H1 (cell line): ENCODE measurements at regions not wholly inside any gene's neighbourhood (a gene's known extent, or its start where the extent isn't known, plus 50 kb on each side); places are given as distances from the start of the nearest gene placed in this dataset.

Experiments used
- CTCF ChIA-PET: fragments of 300-600 bp; sonication (Branson Sonifier 250); formaldehyde crosslinking; loops from one replicate; lab custom pipeline; 2021; ENCODE audit not compliant: partially characterized antibody; lab: Charles Lee
- POLR2A ChIA-PET: fragments of 300-600 bp; sonication (Branson Sonifier 250); formaldehyde crosslinking; loops from one replicate; lab custom pipeline; 2021; ENCODE audit warnings: inconsistent platforms; ENCODE audit not compliant: partially characterized antibody; lab: Charles Lee
- DNase-seq, 2 experiments: peaks; one replicate each; pipeline versions ENCODE4 v3.0.0 to v3.0.0-alpha.2; 2010 to 2022; ENCODE audit warnings: low spot score in 2 of 2, low read depth in 1 of 2, mixed read lengths in 1 of 2
- FAIRE-seq: peaks from 2 replicates; lab custom pipeline; 2011; peaks lifted over from hg19 to GRCh38; lab: Jason Lieb, UNC
- H2AFZ ChIP-seq: 2 replicates; pipeline ENCODE4 v1.8.1; 2012; ENCODE audit warnings: low read length, inconsistent platforms
- H2AK5ac ChIP-seq: 2 replicates; pipeline ENCODE4 v1.6.1; 2013; ENCODE audit warnings: low read depth, low read length
- H2BK120ac ChIP-seq: replicated peaks from 2 replicates; pipeline ENCODE3; 2013; ENCODE audit warnings: low read depth, low read length, inconsistent platforms
- H2BK12ac ChIP-seq: 2 replicates; pipeline ENCODE4 v1.6.1; 2013; ENCODE audit warnings: low read depth, low read length
- H2BK15ac ChIP-seq: 2 replicates; pipeline ENCODE4 v1.6.1; 2013; ENCODE audit warnings: low read length
- H2BK20ac ChIP-seq: 2 replicates; pipeline ENCODE4 v1.6.1; 2013; ENCODE audit warnings: low read length
- H2BK5ac ChIP-seq: 2 replicates; pipeline ENCODE4 v1.6.1; 2013; ENCODE audit warnings: low read depth, low read length
- H3K14ac ChIP-seq: 2 replicates; pipeline ENCODE4 v1.6.1; 2013; ENCODE audit warnings: inconsistent platforms; ENCODE audit not compliant: insufficient read length
- H3K18ac ChIP-seq: 2 replicates; pipeline ENCODE4 v1.6.1; 2013; ENCODE audit warnings: low read length; ENCODE audit errors: extremely low read depth
- H3K23ac ChIP-seq: 2 replicates; pipeline ENCODE4 v1.6.1; 2013; ENCODE audit warnings: inconsistent platforms; ENCODE audit not compliant: insufficient read length
- H3K23me2 ChIP-seq: 2 replicates; pipeline ENCODE4 v1.6.1; 2013; ENCODE audit warnings: low read depth, low read length
- H3K27ac ChIP-seq: 2 replicates; pipeline ENCODE4 v1.6.1; 2011; ENCODE audit warnings: low read depth, low read length, inconsistent platforms
- H3K27me3 ChIP-seq, 4 experiments: replicated peaks in 1 of 4; 1 replicate in 1 of 4; 2 replicates in 3 of 4; pipeline versions ENCODE4 v1.6.1 to v1.8.1; 2011 to 2013; ENCODE audit warnings: low read length in 3 of 4, mild to moderate bottlenecking in 3 of 4, inconsistent platforms in 2 of 4, mixed read lengths in 2 of 4, moderate library complexity in 1 of 4; ENCODE audit not compliant: control insufficient read depth in 3 of 4, insufficient read depth in 3 of 4; ENCODE audit errors: extremely low read depth in 1 of 4
- H3K36me3 ChIP-seq, 4 experiments: 2 replicates each; pipeline versions ENCODE4 v1.6.1 to v1.8.1; 2011 to 2013; ENCODE audit warnings: mild to moderate bottlenecking in 4 of 4, low read length in 3 of 4, moderate library complexity in 2 of 4, control low read depth in 1 of 4, inconsistent platforms in 1 of 4; ENCODE audit not compliant: insufficient read depth in 4 of 4, control insufficient read depth in 2 of 4
- H3K4ac ChIP-seq: replicated peaks from 2 replicates; pipeline ENCODE3; 2013; ENCODE audit warnings: low read length, low read depth, mixed read lengths, inconsistent platforms; ENCODE audit not compliant: insufficient read length
- H3K4me1 ChIP-seq, 4 experiments: replicated peaks in 1 of 4; 1 replicate in 1 of 4; 2 replicates in 3 of 4; pipeline versions ENCODE4 v1.6.1 to v1.8.1; 2011 to 2013; ENCODE audit warnings: low read length in 3 of 4, inconsistent platforms in 2 of 4, mixed read lengths in 1 of 4; ENCODE audit not compliant: insufficient read depth in 4 of 4, control insufficient read depth in 3 of 4
- H3K4me2 ChIP-seq, 2 experiments: 2 replicates each; pipeline versions ENCODE4 v1.6.1 to v1.8.1; 2011 to 2013; ENCODE audit warnings: low read depth in 2 of 2, low read length in 2 of 2, control low read depth in 1 of 2, inconsistent platforms in 1 of 2, mild to moderate bottlenecking in 1 of 2; ENCODE audit not compliant: insufficient read depth in 1 of 2
- H3K4me3 ChIP-seq, 4 experiments: fragments of 200-600, 300-600 bp in 1 of 4; sonication (generic), shearing (Covaris generic), sonication (Bioruptor Twin) in 1 of 4; 2 replicates each; pipeline versions ENCODE4 v1.5.1 to v1.8.1; 2011 to 2016; ENCODE audit warnings: low read length in 4 of 4, low read depth in 3 of 4, control low read depth in 2 of 4, inconsistent platforms in 2 of 4, mild to moderate bottlenecking in 2 of 4, mixed read lengths in 1 of 4, moderate library complexity in 1 of 4; ENCODE audit not compliant: insufficient read depth in 2 of 4; ENCODE audit errors: extremely low read depth in 1 of 4
- H3K56ac ChIP-seq: replicated peaks from 2 replicates; pipeline ENCODE3; 2013; ENCODE audit warnings: low read depth, mild to moderate bottlenecking, mixed read lengths, low read length, inconsistent platforms; ENCODE audit not compliant: insufficient read length
- H3K79me1 ChIP-seq: 2 replicates; pipeline ENCODE4 v1.6.1; 2013; ENCODE audit warnings: low read depth, low read length, control low read depth
- H3K79me2 ChIP-seq, 2 experiments: 2 replicates each; pipeline versions ENCODE4 v1.6.1 to v1.8.1; 2012 to 2013; ENCODE audit warnings: low read length in 2 of 2, mild to moderate bottlenecking in 2 of 2, inconsistent platforms in 1 of 2; ENCODE audit not compliant: insufficient read depth in 2 of 2, control insufficient read depth in 1 of 2
- H3K9ac ChIP-seq, 4 experiments: replicated peaks in 1 of 4; 1 replicate in 1 of 4; 2 replicates in 3 of 4; pipeline versions ENCODE4 v1.6.1 to v1.8.1; 2011 to 2013; ENCODE audit warnings: low read depth in 3 of 4, low read length in 3 of 4, control low read depth in 2 of 4, mild to moderate bottlenecking in 2 of 4, moderate library complexity in 2 of 4, inconsistent platforms in 1 of 4; ENCODE audit errors: extremely low read depth in 1 of 4
- H3K9me3 ChIP-seq, 2 experiments: 2 replicates each; pipeline versions ENCODE4 v1.6.1 to v1.8.1; 2012 to 2013; ENCODE audit warnings: mild to moderate bottlenecking in 2 of 2, moderate library complexity in 2 of 2, control low read depth in 1 of 2, inconsistent platforms in 1 of 2, low read depth in 1 of 2, low read length in 1 of 2, mixed read lengths in 1 of 2; ENCODE audit not compliant: insufficient read depth in 2 of 2
- H4K20me1 ChIP-seq, 2 experiments: replicated peaks in 1 of 2; 2 replicates each; pipeline versions ENCODE3 to v1.8.1; 2011 to 2013; ENCODE audit warnings: inconsistent platforms in 2 of 2, low read length in 2 of 2, mild to moderate bottlenecking in 1 of 2; ENCODE audit not compliant: insufficient read depth in 2 of 2, control insufficient read depth in 1 of 2
- H4K5ac ChIP-seq: 2 replicates; pipeline ENCODE4 v1.6.1; 2013; ENCODE audit warnings: low read length, low read depth, mixed read lengths, inconsistent platforms; ENCODE audit not compliant: insufficient read length
- H4K8ac ChIP-seq: 2 replicates; pipeline ENCODE4 v1.8.0; 2013; ENCODE audit warnings: mild to moderate bottlenecking, moderate library complexity, low read length, inconsistent platforms; ENCODE audit not compliant: insufficient read depth; ENCODE audit errors: extremely low read depth
- H4K91ac ChIP-seq: replicated peaks from 2 replicates; pipeline ENCODE3; 2013; ENCODE audit warnings: low read length, mixed read lengths, inconsistent platforms; ENCODE audit not compliant: insufficient read length
- BACH1 ChIP-seq: IDR thresholded peaks from 2 replicates; pipeline ENCODE4 v1.6.1; 2012; ENCODE audit warnings: low read length, improper control_type of control experiment
- CHD1 ChIP-seq: IDR thresholded peaks from 2 replicates; pipeline ENCODE4 v1.6.1; 2012; ENCODE audit warnings: low read depth, low read length, improper control_type of control experiment
- CHD2 ChIP-seq: IDR thresholded peaks from 2 replicates; pipeline ENCODE4 v1.6.1; 2012; ENCODE audit warnings: low read length, improper control_type of control experiment
- CTBP2 ChIP-seq: IDR thresholded peaks from 2 replicates; pipeline ENCODE4 v1.7.0; 2011; ENCODE audit warnings: borderline replicate concordance, mild to moderate bottlenecking, moderate library complexity, mixed read lengths, low read length; ENCODE audit not compliant: insufficient read depth, insufficient read length
- EZH2 ChIP-seq: fragments of 200-600 bp; sonication (generic); IDR thresholded peaks from 2 replicates; pipeline ENCODE4 v1.7.1; 2012; ENCODE audit warnings: low read depth, mild to moderate bottlenecking, moderate library complexity, low read length, inconsistent platforms; ENCODE audit not compliant: severe bottlenecking
- KDM1A ChIP-seq: fragments of 200-600, 300-600 bp; sonication (generic); IDR thresholded peaks from 2 replicates; pipeline ENCODE4 v1.7.1; 2016; ENCODE audit warnings: mild to moderate bottlenecking, low read length, borderline replicate concordance
- MAFK ChIP-seq: IDR thresholded peaks from 2 replicates; pipeline ENCODE4 v1.6.1; 2012; ENCODE audit warnings: low read depth, mild to moderate bottlenecking, improper control_type of control experiment, low read length
- NRF1 ChIP-seq: IDR thresholded peaks from 2 replicates; pipeline ENCODE4 v1.6.1; 2011; ENCODE audit warnings: mild to moderate bottlenecking, low read depth, low read length, improper control_type of control experiment
- PHF8 ChIP-seq: fragments of 200-600 bp; sonication (generic); conservative IDR thresholded peaks from 2 replicates; pipeline ENCODE4 v1.7.1; 2012; ENCODE audit warnings: low read depth, mild to moderate bottlenecking, inconsistent platforms, low read length, moderate library complexity
- RNF2 ChIP-seq: fragments of 200-900, 300-1000 bp; sonication (generic); IDR thresholded peaks from 2 replicates; pipeline ENCODE4 v1.7.1; 2016; ENCODE audit warnings: borderline replicate concordance, low read depth, mild to moderate bottlenecking, antibody characterized with exemption, low read length; ENCODE audit not compliant: poor library complexity, severe bottlenecking; ENCODE audit errors: missing control alignments
- SP1 ChIP-seq: IDR thresholded peaks from 2 replicates; pipeline ENCODE4 v1.6.1; 2011; ENCODE audit warnings: low read depth, low read length
- SP2 ChIP-seq: IDR thresholded peaks from 2 replicates; pipeline ENCODE4 v1.6.1; 2012; ENCODE audit warnings: mild to moderate bottlenecking, low read length, inconsistent platforms
- SUZ12 ChIP-seq: fragments of 200-600 bp; sonication (generic); IDR thresholded peaks from 2 replicates; pipeline ENCODE4 v1.6.1; 2012; ENCODE audit warnings: mild to moderate bottlenecking, inconsistent platforms, low read length, moderate library complexity, mixed read lengths
- TBP ChIP-seq: IDR thresholded peaks from 2 replicates; pipeline ENCODE4 v1.6.1; 2011; ENCODE audit warnings: low read depth, low read length, improper control_type of control experiment
- ZNF274 ChIP-seq: IDR thresholded peaks from 2 replicates; pipeline ENCODE4 v1.7.0; 2012; ENCODE audit warnings: low read length, borderline replicate concordance; ENCODE audit errors: extremely low read depth
- WGBS, 2 experiments: shearing (Covaris generic) in 1 of 2; methylation state at CpG; one replicate each; pipeline versions ENCODE4 v1.1.6 to v1.1.7; 2013 to 2015; ENCODE audit warnings: low lambda C conversion rate in 2 of 2, mixed read lengths in 2 of 2, inconsistent platforms in 1 of 2, low coverage in 1 of 2, missing lambda C conversion rate in 1 of 2; ENCODE audit not compliant: insufficient replicate concordance in 2 of 2, insufficient coverage in 1 of 2, insufficient read length in 1 of 2; ENCODE audit errors: extremely low coverage in 1 of 2, missing lambda C conversion rate in 1 of 2; 5-methylcytosine and 5-hydroxymethylcytosine counted together

- Histone ChIP-seq H3K4me2 (no peak overlapping the region), H3K23me2 (no peaks in the 10 kb centered on the region), H4K91ac (no peak overlapping the region), H3K14ac (no peak overlapping the region), H3K4me1 (peaks cover 0 to 3% (median 0%) of the 10 kb centered on the region in 4 experiments; a peak in 1 of 7 replicates), H3K79me2 (no peaks in the 10 kb centered on the region), H4K5ac (no peak overlapping the region), H2AFZ (no peak overlapping the region), H3K27me3 (no peaks in the 10 kb centered on the region), H2AK5ac (no peak overlapping the region), H3K9ac (no peak overlapping the region), H2BK5ac (no peak overlapping the region), H3K18ac (no peak overlapping the region), H3K79me1 (no peaks in the 10 kb centered on the region), H3K36me3 (no peaks in the 10 kb centered on the region), H3K23ac (no peak overlapping the region), H2BK120ac (no peak overlapping the region), H2BK12ac (no peak overlapping the region), H2BK15ac (no peak overlapping the region), H3K56ac (no peak overlapping the region), H2BK20ac (no peak overlapping the region), H3K27ac (no peak overlapping the region), H4K20me1 (no peaks in the 10 kb centered on the region), H4K8ac (no peak overlapping the region), H3K4ac (no peak overlapping the region), H3K4me3 (no peak overlapping the region), H3K9me3 (no peaks in the 10 kb centered on the region)
- ChIA-PET POLR2A (no interaction called here), CTCF (no interaction called here)
- no peak for FAIRE-seq
- DNase-seq: no peak
- 94% methylated on average over 7 of the region's 7 CpGs; no CpG with 5 or more reads in 1 of the 2 experiments for WGBS, 2 experiments
- TF ChIP-seq SP2 (no peak), KDM1A (no peak), MAFK (no peak), CTBP2 (no peak), PHF8 (no peak), SP1 (no peak), CHD2 (no peak), SUZ12 (no peak), RNF2 (no peak), ZNF274 (no peak), EZH2 (no peak), CHD1 (no peak), BACH1 (no peak), NRF1 (no peak), TBP (no peak)
Measured at GRCh38 chr6:164247106-164247505, 832.6 kb downstream of the QKI start.
